GM10847 (cell line): ENCODE measurements at regions not wholly inside any gene's neighbourhood (a gene's known extent, or its start where the extent isn't known, plus 50 kb on each side); places are given as distances from the start of the nearest gene placed in this dataset.

Experiments
- POLR2A ChIP-seq: IDR thresholded peaks from 2 replicates; pipeline ENCODE4 v1.6.1; 2011; ENCODE audit not compliant: insufficient read length; ENCODE audit errors: extremely low read depth

DNA sequence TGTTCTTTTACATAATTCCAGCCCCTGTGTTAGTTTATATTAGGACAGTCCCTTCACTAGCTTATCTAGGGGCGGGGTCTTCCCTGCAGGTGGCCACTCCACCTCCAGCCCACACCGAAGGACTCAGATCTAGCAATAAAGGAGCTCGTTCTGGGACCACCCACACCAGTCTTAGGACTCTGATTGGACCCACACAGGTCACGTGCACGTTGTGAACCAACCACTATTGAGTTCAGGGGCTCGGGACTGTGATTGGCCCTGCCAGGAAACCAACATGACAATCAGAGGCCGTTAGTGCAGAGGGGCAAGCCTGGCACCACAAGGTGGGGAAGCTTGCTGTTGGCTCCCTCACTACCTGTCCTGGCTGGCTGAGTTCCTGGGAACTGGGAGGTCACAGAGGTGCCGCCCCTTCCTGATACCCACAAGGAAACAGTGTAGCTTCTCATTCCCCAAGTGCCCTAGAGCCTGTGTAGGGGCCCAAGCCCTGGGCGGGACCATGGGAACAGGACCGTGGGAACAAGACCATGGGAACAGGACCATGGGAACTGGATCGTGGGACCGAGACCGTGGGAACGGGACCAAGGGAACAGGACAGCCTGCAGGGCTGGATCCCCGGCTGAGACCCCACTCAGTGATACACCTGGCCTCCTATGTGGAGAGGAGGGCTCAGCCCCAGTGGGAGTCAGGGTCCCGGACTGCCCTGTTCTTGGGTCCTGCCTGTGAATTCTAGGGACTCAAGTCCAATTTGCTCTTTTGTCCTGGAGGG lies 297.8 kb downstream of the ADGRD1 start:
- TF ChIP-seq POLR2A: no peak

DNA sequence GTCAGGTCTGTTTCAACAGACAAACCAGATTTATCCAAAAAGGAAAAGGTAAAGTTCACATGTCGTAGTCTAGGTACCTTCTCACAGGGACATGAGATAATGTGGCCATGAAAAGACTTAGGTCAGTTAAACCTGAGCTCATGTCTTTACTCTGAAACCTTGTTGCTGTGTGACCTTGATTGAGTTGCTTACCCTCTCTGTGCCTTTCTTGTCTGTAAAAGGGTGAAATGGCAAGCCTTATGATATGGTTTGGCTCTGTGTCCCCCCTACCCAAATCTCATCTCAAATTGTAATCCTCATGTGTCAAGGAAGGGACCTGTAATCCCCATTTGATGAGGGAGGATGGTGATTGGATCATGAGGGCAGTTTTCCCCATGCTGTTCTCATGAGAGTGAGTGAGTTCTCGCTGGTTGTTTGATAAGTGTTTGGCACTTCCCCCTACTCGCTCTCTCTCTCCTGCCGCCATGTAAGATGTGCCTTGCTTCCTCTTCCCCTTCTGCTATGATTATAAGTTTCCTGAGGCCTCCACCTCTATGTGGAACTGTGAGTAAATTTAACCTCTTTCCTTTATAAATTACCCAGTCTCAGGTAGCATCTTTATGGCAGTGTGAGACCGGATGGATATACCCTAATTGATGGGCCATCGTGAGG lies 299.8 kb downstream of the ADGRD1 start:
- TF ChIP-seq POLR2A: no peak

DNA sequence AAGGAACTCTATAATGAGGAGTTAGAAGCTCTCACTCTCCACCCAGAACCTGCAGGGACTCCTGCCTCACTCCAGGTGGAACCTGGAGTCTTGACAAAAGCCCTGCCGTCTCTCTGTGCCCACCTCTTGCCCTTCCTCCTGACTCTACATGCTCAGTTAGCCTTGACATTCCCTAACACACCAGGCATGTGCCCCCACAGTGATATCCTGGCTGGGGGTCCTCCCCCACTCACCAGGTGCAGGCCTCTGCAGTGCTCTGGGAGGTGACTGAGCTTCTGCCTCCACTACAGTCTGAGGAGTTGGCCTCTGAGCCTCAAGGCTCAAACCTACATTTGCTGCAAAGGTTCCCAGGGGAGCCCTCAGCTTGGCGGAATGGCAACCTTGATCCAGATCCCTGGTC lies 300.7 kb downstream of the ADGRD1 start:
- TF ChIP-seq POLR2A: no peak

DNA sequence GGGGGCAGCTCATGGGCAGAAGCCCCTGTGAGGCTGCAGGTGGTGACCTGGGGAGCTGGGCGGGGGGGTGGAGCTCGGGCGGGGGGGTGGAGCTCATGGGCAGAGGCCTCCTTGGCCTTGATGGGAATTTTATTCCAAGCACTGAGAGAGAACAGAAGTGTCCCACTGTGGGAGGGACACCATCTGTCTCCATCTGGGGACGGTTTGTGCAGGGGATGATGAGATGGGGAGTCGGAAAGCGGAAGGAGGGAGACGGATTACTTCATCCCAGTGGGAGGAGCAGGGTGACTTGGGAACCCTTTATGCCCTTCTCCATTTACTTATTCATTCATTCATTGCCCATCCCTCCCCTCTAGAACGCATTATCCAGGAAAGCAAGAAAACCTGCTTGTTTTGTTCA lies 304.7 kb downstream of the ADGRD1 start:
- TF ChIP-seq POLR2A: no peak

DNA sequence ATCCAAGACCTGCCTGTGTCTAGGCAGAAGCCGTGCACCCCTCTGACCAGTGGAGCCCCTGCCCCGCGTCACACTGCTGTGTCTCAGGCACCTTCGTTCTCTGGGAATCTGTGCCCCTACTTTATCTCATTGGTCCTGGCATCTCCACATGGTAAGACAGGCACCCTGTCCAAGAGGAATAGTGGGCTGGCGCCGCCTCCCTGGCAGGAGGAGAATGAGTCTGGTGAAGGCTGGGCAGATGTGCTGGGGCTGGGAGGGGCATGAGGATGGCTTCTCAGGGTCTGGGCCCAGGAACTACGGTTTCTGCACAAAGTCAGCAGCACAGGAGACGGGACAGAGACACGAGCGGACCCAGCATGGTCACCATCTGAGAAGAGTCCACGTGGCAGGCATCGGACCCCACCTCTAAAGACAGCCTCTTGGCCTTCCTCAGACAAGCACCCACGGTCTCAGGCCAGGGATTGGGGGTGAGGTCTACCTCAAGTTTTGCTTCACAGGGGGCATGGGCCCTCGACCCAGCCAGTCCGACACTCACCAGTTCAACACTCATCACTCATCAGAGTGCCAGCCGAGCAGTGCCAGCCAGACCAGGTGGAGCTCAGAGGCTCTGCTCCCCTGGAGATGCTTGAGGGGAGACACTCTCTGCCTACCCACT lies 306.7 kb downstream of the ADGRD1 start:
- no peak for TF ChIP-seq POLR2A

DNA sequence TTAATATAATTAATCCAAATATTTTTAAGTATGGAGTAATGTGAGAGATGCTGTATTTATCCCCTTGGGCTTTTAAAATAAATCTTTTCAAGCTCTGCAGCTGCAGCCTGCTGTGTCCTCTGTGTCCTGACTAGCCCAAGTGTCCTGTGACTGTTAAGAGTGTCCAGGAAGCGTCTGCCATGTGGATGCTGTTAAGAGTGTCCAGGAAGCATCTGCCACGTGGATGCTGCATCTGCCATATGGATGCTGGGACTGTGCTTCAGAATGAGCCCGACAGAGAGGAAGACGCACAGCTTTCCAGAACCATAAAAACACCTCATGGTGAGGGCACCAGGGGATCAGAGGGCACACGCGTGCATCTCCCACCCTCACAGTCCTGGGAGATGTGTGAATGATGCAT lies 307.2 kb downstream of the ADGRD1 start:
- TF ChIP-seq POLR2A: no peak

DNA sequence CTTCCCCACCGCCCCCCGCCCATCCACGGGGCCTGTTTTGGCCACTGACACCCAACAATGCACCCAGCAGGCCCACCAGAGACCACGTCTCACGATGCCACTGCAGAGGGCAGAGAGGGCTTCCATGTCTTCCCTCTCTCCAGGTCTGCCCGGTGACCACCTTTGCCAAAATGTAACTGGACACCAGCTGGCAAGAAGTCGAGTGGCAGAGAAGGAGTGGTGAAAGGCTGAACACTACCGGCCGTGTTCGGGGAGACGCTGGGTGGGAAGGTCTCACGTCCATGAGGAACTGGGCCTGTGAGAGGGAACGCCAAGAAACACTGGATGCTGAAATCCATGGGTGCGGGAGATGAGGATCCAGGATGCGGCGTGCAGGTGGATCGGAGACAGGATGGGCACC lies 308.2 kb downstream of the ADGRD1 start:
- no peak for TF ChIP-seq POLR2A

DNA sequence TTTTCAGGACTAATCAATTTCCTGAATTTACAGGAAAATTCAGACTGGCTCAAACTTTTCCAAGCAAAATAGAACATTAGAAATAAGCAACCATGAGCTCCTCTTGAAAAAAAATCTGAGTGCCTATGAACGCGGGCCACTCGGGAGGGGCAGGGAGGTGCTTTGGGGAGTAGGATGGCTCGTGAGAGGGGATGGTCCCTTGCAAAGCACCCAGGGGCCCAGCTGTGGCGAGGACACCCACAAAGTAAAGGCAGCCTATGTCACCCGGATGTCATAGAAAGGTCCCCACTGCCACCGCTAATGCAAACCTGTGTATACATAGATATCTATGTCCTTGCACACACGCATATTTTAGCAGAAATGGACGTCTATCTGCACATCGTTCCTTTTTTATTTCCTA lies 309.9 kb downstream of the ADGRD1 start:
- TF ChIP-seq POLR2A: no peak

DNA sequence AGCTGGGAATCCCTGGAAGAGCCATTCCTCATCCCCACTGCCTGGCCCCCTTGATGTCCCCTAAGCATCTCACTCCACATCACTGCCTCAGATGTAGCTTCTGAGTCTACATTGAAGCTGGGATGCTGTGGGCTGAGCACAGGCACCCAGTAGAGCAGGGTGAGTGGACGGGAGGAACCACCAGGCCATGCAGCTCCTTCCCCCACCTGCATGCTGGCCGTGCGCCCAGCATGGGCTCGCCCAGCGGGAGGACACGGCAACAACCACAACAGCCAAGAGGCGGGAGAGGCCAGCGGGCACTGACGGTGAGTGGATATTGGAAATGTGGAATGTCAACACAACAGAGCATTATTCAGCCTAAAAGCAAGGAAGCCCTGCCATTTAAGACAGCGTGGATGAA lies 310.9 kb downstream of the ADGRD1 start:
- TF ChIP-seq POLR2A: no peak

DNA sequence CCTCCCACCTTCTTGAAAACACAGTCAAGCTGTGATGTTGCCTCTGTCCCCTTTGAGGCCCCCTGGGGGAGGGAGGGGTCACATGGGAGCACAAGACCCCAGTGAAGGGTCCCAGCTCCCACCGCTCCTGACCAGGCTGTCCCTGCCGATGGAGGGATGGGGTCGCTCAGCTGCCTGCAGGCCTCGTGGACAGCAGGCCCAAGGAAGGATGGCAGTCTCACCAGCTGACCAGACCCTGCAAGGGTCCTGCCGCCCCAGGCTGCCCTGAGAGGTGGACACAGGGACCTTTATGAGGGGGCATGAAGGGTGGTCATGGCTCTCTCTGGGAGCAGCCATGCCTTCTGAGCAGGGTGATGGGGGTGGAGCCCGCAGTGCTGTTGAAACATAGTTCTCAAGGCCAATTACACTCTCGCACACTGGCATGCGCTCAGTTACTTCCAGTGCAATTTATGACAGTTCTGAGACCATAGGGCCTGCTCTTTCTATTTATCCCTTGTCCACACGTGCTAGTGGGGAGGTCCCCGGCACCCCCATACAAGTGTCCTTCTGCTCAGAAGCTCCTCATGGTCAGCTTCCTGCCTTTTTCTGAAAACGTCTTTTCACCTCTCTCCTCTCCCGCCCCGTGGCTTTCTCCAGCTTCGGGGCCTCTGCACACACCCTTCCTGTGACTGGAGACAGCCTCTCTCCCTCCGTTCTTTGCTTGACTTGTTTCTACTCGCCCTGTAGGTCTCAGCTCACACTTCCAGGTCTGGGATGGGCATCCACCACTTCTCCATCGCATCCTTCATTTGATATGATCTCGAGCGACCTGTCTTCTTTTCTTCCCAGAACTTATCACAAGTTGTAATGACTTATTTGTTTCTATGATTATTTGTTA lies 313.1 kb downstream of the ADGRD1 start:
- no peak for TF ChIP-seq POLR2A

DNA sequence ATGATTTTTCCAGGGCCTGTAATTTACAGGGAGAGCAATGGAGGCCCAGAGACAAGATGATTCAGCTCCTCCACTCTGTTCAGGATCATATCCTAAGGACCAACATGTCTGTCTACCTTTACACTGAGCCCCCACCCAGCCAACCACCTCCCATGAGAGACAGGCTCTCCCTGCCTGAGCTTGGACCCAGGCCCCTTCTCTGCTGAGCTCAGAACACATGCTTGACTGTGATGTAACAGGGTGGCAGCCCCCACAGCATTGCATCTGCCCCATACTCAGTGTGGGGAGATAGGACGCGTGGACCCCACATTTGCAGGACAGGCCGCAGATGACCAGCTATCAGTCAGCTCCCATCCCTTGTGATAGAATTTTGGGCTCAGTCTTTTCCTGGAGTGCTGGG lies 313.9 kb downstream of the ADGRD1 start:
- no peak for TF ChIP-seq POLR2A

DNA sequence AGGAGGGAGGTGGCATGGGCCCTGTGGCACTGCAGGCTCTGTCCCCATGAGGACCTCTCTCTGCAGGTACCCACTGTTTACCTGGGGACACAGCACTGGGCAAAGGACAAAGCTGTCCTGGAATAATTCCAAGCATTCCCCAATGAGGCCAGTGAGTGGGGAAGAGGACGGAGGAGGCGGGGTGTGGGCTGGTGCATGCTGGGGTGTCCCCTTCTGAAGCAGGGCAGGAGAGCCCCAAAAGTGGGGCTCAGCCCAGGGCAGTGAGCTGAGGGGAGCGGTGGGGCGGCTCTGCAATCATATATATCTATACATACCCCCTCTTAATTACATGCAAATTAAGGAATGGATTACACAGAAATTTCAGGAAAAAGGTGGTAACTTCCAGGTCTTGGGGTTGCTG lies 315.8 kb downstream of the ADGRD1 start:
- no peak for TF ChIP-seq POLR2A

DNA sequence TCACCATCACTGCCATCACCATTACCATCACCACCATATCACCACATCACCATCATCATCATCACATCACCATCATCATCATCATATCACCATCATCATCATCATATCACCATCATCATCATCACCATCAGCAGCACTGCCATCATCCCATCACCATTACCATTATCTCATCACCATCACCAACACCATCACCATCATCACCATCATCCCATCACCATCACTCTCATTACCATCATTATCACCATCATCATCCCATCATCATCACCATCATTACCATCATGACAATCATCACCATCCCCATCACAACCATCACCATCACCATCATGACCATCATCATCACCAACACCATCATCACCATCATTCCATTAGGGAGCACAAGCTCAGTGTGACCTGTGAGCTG lies 318.0 kb downstream of the ADGRD1 start:
- TF ChIP-seq POLR2A: no peak

DNA sequence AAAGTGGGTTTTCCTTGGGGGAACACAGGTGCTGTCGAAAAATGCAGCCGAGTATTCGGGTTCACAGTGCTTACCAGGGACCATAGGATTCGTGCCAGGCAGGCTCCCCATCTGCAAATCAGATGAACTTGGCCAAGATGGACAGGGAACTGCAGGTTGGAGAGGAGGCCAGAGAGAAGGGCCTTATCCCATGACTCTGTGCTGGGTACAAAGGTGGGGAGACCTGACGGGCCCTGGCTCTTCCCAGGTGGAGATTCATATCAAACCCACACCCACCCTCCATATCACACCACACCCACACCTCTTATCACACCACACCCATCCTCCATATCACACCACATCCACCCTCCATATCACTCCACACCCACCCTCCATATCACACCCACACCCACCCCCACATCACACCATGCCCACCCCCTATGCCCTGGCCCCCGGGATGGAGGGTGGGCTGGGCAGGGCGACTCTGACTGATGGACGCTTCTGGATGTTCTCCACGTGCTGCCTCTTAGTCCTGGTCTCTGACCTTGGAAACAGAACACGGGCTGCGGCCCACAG lies 319.7 kb downstream of the ADGRD1 start:
- no peak for TF ChIP-seq POLR2A

DNA sequence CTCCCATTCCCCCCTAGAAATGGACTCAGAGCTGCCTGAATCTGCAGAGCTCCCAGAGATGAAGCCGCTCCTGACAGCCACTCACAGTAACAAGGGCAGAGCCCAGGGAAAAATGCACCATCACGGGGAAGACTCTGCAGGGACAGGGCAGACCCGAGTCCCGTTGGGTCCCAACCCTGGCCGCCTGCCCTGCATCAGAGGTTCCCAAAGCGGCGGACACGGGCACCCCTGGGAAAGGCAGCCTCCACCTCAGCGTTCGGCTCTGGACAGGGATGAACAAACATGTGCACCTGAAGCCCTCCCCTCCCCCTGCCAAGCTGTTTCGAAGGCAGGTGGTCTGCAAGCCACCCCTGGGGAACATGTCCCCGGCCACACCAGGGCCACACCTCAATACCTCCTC lies 320.4 kb downstream of the ADGRD1 start:
- no peak for TF ChIP-seq POLR2A

DNA sequence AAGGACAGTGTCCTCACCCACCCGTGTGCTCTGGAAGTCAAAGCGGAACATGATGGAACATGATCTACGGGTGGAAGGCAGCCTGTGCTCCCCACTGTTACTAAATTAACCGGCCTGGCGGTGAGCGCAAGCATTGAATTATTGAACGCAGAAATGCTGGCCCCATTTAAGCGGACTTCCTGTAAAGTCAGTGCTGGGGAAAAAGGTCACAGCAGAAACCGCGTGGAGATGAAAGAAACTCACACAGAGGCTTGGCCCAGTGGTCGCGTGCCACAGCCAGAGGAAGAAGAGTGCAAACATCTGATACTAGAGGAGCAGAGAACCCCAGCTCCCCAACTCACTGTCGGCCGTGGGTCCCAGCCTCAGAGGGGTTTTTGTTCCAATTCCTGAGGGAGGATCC lies 321.2 kb downstream of the ADGRD1 start:
- no peak for TF ChIP-seq POLR2A

DNA sequence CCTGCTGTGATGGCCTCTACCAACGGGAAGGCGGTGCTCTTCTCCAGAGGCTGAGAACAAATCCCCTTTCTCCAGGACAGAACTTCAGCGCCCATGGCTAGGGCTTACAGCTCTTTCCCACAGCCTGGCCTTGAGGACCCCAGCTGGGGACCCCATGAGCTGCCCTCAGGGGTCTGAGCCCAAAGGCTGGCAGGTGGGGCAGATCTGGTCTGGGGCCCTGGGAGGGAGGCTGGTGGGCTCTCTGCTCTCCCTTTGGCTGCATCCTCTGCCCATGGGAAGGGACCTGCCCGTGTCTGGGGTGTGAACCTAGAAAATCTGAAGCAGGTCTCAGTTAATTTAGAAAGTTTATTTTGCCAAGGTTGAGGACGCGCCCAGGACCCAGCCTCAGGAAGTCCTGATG lies 322.1 kb downstream of the ADGRD1 start:
- TF ChIP-seq POLR2A: no peak
